HEK293 (cell line): ENCODE measurements at regions not wholly inside any gene's neighbourhood (a gene's known extent, or its start where the extent isn't known, plus 50 kb on each side); places are given as distances from the start of the nearest gene placed in this dataset.

Source experiments
- CTCF ChIA-PET: fragments of 350-600 bp; formaldehyde crosslinking; extraction: SDS; loops from one replicate; lab custom pipeline; 2021; ENCODE audit warnings: antibody characterized with exemption; lab: Yijun Ruan, JAX
- POLR2A ChIA-PET: fragments of 300-600 bp; formaldehyde crosslinking; extraction: SDS; loops from one replicate; lab custom pipeline; 2020; ENCODE audit warnings: antibody characterized with exemption, inconsistent platforms; lab: Yijun Ruan, JAX
- H3K27ac ChIP-seq: fragments of 200-500 bp; sonication (Bioruptor generic); 2 replicates; pipeline ENCODE4 v1.5.1; 2014; ENCODE audit warnings: low read depth, low read length, control low read depth, inconsistent platforms; ENCODE audit errors: extremely low read depth
- H3K36me3 ChIP-seq, 2 experiments: fragments of 200-500 bp in 1 of 2; sonication (Bioruptor generic) in 1 of 2; 1 replicate in 1 of 2; 2 replicates in 1 of 2; pipeline ENCODE4 v1.5.1; 2014 to 2017; ENCODE audit warnings: inconsistent platforms in 2 of 2, low read length in 2 of 2; ENCODE audit not compliant: control insufficient read depth in 2 of 2, insufficient read depth in 1 of 2
- H3K4me1 ChIP-seq: fragments of 200-500 bp; sonication (Bioruptor generic); 2 replicates; pipeline ENCODE4 v1.5.1; 2014; ENCODE audit warnings: mild to moderate bottlenecking, low read length, inconsistent platforms; ENCODE audit not compliant: control insufficient read depth, insufficient read depth
- H3K4me3 ChIP-seq: 2 replicates; pipeline ENCODE4 v1.5.1; 2011; ENCODE audit warnings: low read depth, mild to moderate bottlenecking, control low read depth, low read length, moderate library complexity
- H3K9me3 ChIP-seq: fragments of 200-500 bp; sonication (Bioruptor generic); 2 replicates; pipeline ENCODE4 v1.5.1; 2014; ENCODE audit warnings: low read depth, low read length, inconsistent platforms; ENCODE audit not compliant: control insufficient read depth, insufficient read depth
- GFI1B ChIP-seq: fragments of 450-650 bp; formaldehyde crosslinking; IDR thresholded peaks from 2 replicates; pipeline ENCODE4 v1.5.1; 2016; ENCODE audit warnings: missing biosample characterization, missing genetic modification characterization
- HOXA7 ChIP-seq: sonication (generic); formaldehyde crosslinking; IDR thresholded peaks from 2 replicates; pipeline ENCODE4 v1.8.1; 2022; ENCODE audit warnings: missing genetic modification reagents, borderline replicate concordance
- OVOL3 ChIP-seq: fragments of 450-650 bp; formaldehyde crosslinking; IDR thresholded peaks from 2 replicates; pipeline ENCODE4 v1.5.1; 2016; ENCODE audit warnings: missing biosample characterization, missing genetic modification characterization
- RBAK ChIP-seq: fragments of 450-650 bp; formaldehyde crosslinking; IDR thresholded peaks from 2 replicates; pipeline ENCODE4 v1.5.1; 2016; ENCODE audit warnings: missing biosample characterization, missing genetic modification characterization
- ZNF114 ChIP-seq: fragments of 450-650 bp; formaldehyde crosslinking; IDR thresholded peaks from 2 replicates; pipeline ENCODE4 v1.5.0; 2017; ENCODE audit warnings: missing biosample characterization, missing genetic modification characterization
- ZNF133 ChIP-seq: fragments of 450-650 bp; formaldehyde crosslinking; IDR thresholded peaks from 2 replicates; pipeline ENCODE4 v1.5.1; 2016; ENCODE audit warnings: missing biosample characterization, missing genetic modification characterization
- ZNF146 ChIP-seq: fragments of 450-650 bp; formaldehyde crosslinking; IDR thresholded peaks from 2 replicates; pipeline ENCODE4 v1.5.1; 2016; ENCODE audit warnings: missing biosample characterization, missing genetic modification characterization
- ZNF184 ChIP-seq: fragments of 450-650 bp; IDR thresholded peaks from 2 replicates; pipeline ENCODE4 v1.5.1; 2018; ENCODE audit warnings: missing biosample characterization, mild to moderate bottlenecking, missing genetic modification characterization
- ZNF324 ChIP-seq: fragments of 450-650 bp; formaldehyde crosslinking; IDR thresholded peaks from 2 replicates; pipeline ENCODE4 v1.5.1; 2016; ENCODE audit warnings: missing biosample characterization, missing genetic modification characterization
- ZNF416 ChIP-seq: fragments of 450-650 bp; formaldehyde crosslinking; IDR thresholded peaks from 2 replicates; pipeline ENCODE4 v1.5.1; 2016; ENCODE audit warnings: missing biosample characterization, missing genetic modification characterization
- ZNF423 ChIP-seq: fragments of 450-650 bp; formaldehyde crosslinking; IDR thresholded peaks from 2 replicates; pipeline ENCODE4 v1.5.1; 2016; ENCODE audit warnings: missing biosample characterization, missing genetic modification characterization
- ZNF433 ChIP-seq: fragments of 450-650 bp; formaldehyde crosslinking; IDR thresholded peaks from 2 replicates; pipeline ENCODE4 v1.5.1; 2016; ENCODE audit warnings: missing biosample characterization, missing genetic modification characterization, low read depth
- ZNF555 ChIP-seq: fragments of 450-650 bp; formaldehyde crosslinking; conservative IDR thresholded peaks from 2 replicates; pipeline ENCODE4 v1.5.1; 2017; ENCODE audit warnings: missing biosample characterization, mild to moderate bottlenecking, missing genetic modification characterization, inconsistent platforms
- ZNF626 ChIP-seq: fragments of 450-650 bp; sonication (Bioruptor Pico); formaldehyde crosslinking; IDR thresholded peaks from 2 replicates; pipeline ENCODE4 v1.5.1; 2018; ENCODE audit warnings: missing biosample characterization, missing genetic modification characterization, inconsistent platforms
- ZNF785 ChIP-seq: fragments of 450-650 bp; formaldehyde crosslinking; IDR thresholded peaks from 2 replicates; pipeline ENCODE4 v1.5.1; 2016; ENCODE audit warnings: missing biosample characterization, missing genetic modification characterization
- TF ChIP-seq, protein P1 (sequence below): fragments of 450-650 bp; formaldehyde crosslinking; conservative IDR thresholded peaks from 2 replicates; pipeline ENCODE4 v1.5.1; 2016; ENCODE audit warnings: low read depth, missing biosample characterization, missing genetic modification characterization
- TF ChIP-seq, protein P2 (sequence below): IDR thresholded peaks from 2 replicates; pipeline ENCODE4 v1.6.1; 2011; ENCODE audit warnings: mild to moderate bottlenecking, low read depth, low read length, borderline replicate concordance

DNA sequence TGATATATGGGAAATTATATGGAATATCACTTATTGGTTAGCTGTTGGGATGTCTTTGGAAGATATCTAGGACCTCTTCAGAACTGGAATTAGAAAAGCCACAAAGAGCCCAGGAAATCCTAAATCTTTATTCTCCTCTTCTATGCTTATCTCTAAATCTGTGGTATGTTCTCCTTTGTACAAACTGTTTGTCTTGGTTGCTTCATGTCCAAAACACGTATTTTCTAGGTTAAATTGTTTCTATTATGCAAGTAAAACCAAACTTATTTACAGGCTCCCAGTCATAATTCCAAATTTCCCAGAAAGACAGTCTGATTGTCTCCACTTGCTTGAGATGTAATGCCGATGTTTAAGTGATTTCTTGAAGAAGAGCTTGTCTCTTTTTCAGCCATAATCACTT is 650.9 kb downstream of the CDH11 start (continued):
- TF ChIP-seq ZNF184 (tag by site-specific recombination) (no peak), RBAK (tag by site-specific recombination) (no peak)

DNA sequence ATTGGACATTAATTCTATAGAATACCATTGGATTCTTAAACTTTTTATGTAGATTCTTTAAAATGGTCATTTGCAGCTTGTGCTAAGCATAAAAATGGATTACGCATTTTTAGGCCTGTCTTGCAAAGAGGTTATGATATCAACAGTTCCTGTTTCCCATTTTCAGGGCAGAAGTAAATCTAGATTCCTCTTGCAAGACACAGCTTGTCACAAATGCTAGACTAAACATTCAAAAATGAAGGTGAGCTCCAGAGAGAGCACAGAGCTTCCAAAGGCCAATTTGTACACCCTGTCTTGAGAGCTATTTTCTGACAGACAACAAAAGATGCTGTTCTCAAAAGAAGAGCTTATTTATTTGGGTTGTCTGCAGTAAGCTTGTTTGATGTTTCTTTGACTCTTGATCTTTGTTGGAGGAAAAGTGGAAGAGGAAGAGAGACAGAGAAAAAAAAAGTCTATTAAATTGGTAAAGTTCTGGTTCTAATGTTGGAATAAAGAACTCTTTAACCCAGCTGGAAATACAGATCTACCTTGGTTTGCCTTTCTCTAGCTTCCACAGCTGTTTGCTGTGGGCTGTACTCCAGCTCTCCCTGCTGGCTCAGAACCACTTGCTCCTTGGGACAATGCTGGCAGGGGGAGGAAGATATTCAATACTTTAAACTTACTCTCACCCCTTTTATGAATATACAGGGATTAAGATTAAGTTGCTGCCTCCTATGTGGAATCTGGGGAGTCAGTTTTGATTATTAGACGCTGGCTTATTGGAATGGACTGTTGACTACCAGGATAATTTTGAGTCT is 651.8 kb downstream of the CDH11 start:
- Histone ChIP-seq H3K4me3 (no peak overlapping the region), H3K4me1 (no peaks in the 10 kb centered on the region), H3K36me3 (no peaks in the 10 kb centered on the region), H3K27ac (no peak overlapping the region), H3K9me3 (no peaks in the 10 kb centered on the region)
- ChIA-PET CTCF (interaction anchor here (0.6 kb wide), 1 partner anchor 92 kb away, joined by 3 read pairs; no protein-coding TSS in a partner anchor), POLR2A (no interaction called here)
- no peak for TF ChIP-seq HOXA7 (CRISPR knock-in tag)
- TF ChIP-seq ZNF114, result no peak
- TF ChIP-seq ZNF146 (tag by site-specific recombination), result no peak
- TF ChIP-seq, protein P1, sequence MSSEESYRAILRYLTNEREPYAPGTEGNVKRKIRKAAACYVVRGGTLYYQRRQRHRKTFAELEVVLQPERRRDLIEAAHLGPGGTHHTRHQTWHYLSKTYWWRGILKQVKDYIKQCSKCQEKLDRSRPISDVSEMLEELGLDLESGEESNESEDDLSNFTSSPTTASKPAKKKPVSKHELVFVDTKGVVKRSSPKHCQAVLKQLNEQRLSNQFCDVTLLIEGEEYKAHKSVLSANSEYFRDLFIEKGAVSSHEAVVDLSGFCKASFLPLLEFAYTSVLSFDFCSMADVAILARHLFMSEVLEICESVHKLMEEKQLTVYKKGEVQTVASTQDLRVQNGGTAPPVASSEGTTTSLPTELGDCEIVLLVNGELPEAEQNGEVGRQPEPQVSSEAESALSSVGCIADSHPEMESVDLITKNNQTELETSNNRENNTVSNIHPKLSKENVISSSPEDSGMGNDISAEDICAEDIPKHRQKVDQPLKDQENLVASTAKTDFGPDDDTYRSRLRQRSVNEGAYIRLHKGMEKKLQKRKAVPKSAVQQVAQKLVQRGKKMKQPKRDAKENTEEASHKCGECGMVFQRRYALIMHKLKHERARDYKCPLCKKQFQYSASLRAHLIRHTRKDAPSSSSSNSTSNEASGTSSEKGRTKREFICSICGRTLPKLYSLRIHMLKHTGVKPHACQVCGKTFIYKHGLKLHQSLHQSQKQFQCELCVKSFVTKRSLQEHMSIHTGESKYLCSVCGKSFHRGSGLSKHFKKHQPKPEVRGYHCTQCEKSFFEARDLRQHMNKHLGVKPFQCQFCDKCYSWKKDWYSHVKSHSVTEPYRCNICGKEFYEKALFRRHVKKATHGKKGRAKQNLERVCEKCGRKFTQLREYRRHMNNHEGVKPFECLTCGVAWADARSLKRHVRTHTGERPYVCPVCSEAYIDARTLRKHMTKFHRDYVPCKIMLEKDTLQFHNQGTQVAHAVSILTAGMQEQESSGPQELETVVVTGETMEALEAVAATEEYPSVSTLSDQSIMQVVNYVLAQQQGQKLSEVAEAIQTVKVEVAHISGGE (tag by site-specific recombination), result no peak
- TF ChIP-seq ZNF324, result no peak
- TF ChIP-seq, protein P2, sequence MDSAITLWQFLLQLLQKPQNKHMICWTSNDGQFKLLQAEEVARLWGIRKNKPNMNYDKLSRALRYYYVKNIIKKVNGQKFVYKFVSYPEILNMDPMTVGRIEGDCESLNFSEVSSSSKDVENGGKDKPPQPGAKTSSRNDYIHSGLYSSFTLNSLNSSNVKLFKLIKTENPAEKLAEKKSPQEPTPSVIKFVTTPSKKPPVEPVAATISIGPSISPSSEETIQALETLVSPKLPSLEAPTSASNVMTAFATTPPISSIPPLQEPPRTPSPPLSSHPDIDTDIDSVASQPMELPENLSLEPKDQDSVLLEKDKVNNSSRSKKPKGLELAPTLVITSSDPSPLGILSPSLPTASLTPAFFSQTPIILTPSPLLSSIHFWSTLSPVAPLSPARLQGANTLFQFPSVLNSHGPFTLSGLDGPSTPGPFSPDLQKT, result no peak
- no peak for TF ChIP-seq ZNF626 (tag by site-specific recombination)

DNA sequence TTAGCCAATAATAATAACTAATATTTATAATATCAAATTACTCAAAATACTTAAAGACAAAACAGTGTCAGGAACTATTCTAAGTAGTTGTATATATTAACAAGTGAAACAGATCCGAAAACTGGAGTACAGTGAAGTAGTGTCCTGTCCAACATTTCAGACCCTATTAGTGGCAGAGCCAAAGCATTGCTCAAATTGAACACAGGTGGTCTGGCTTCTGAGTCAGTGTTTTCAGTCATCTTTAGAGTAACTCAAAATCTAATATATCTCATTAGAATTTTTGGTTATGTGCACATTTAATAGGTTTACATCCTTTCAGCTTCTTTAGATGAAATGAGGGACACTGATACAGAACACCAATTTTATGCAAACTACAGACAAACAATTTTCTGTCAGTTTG is 652.5 kb downstream of the CDH11 start:
- TF ChIP-seq ZNF423 (tag by site-specific recombination) (no peak), ZNF416 (no peak), ZNF785 (tag by site-specific recombination) (no peak), ZNF433 (no peak), GFI1B (tag by site-specific recombination) (no peak), ZNF133 (no peak), OVOL3 (tag by site-specific recombination) (no peak), ZNF555 (tag by site-specific recombination) (no peak)
- ChIA-PET CTCF (no interaction called here), POLR2A (no interaction called here)
- Histone ChIP-seq H3K27ac (no peak overlapping the region), H3K4me1 (no peaks in the 10 kb centered on the region), H3K9me3 (no peaks in the 10 kb centered on the region), H3K4me3 (no peak overlapping the region), H3K36me3 (no peaks in the 10 kb centered on the region)
